ENCODE measurements at regions not wholly inside any gene's neighbourhood (a gene's known extent, or its start where the extent isn't known, plus 50 kb on each side); places are given as distances from the start of the nearest gene placed in this dataset. TPM values are rescaled to one million over a fixed set of nuclear protein-coding genes. Genes with fewer than 3 reads are reported as not detected.

- no peak overlapping the region for H3K4me3 ChIP-seq (ENCODE audit: low read depth, low read length)
- no peak for TF ChIP-seq CTCF (IDR thresholded peaks at IDR 0.05; ENCODE audit: insufficient read depth, low read depth, low read length)
- DNase-seq (ENCODE audit: low read depth): no peak
Measured at GRCh38 chr9:61673664-61674381, 484.0 kb downstream of the SPATA31A7 start.

GRCh38 chr9:61674465-61674864 lies 484.6 kb downstream of the SPATA31A7 start:
- no peak for TF ChIP-seq CTCF (IDR thresholded peaks at IDR 0.05; ENCODE audit: insufficient read depth, low read depth, low read length)
- H3K4me3 ChIP-seq (ENCODE audit: low read depth, low read length): no peak overlapping the region
- DNase-seq (ENCODE audit: low read depth): no peak

GRCh38 chr9:61674882-61675281 lies 485.0 kb downstream of the SPATA31A7 start:
- DNase-seq (ENCODE audit: low read depth): no peak
- no peak overlapping the region for H3K4me3 ChIP-seq (ENCODE audit: low read depth, low read length)
- no peak for TF ChIP-seq CTCF (IDR thresholded peaks at IDR 0.05; ENCODE audit: insufficient read depth, low read depth, low read length)

Small RNA genes in the stretch of these regions (small RNA-seq; reads per million reads assigned to genes)
- not detected for gene RF00019
